ENCODE measurements at regions not wholly inside any gene's neighbourhood (a gene's known extent, or its start where the extent isn't known, plus 50 kb on each side); places are given as distances from the start of the nearest gene placed in this dataset.

GRCh38 chr2:36302911-36303310 is 52.7 kb upstream of the CRIM1 start:
- H3K4me3 ChIP-seq (ENCODE audit: low read length) = no peak overlapping the region
- DNase-seq (ENCODE audit: low read depth) = no peak
- no peak for TF ChIP-seq CTCF (IDR thresholded peaks at IDR 0.05; ENCODE audit: insufficient read depth, low read depth, low read length, missing control alignments)

GRCh38 chr2:36301843-36302242 is 53.7 kb upstream of the CRIM1 start:
- TF ChIP-seq CTCF (IDR thresholded peaks at IDR 0.05; ENCODE audit: insufficient read depth, low read depth, low read length, missing control alignments) = no peak
- H3K4me3 ChIP-seq (ENCODE audit: low read length) = no peak overlapping the region
- DNase-seq (ENCODE audit: low read depth) = no peak

- no peak for DNase-seq (ENCODE audit: low read depth)
- no peak for TF ChIP-seq CTCF (IDR thresholded peaks at IDR 0.05; ENCODE audit: insufficient read depth, low read depth, low read length, missing control alignments)
- H3K4me3 ChIP-seq (ENCODE audit: low read length) = no peak overlapping the region
These were observed 54.9 kb upstream of the CRIM1 start for GRCh38 chr2:36300697-36301096.

- TF ChIP-seq CTCF (IDR thresholded peaks at IDR 0.05; ENCODE audit: insufficient read depth, low read depth, low read length, missing control alignments) = no peak
- H3K4me3 ChIP-seq (ENCODE audit: low read length) = no peak overlapping the region
- DNase-seq (ENCODE audit: low read depth) = no peak
These were observed 58.8 kb upstream of the CRIM1 start for GRCh38 chr2:36296798-36297197.

GRCh38 chr2:36294316-36294721 is 61.3 kb upstream of the CRIM1 start:
- no peak for TF ChIP-seq CTCF (IDR thresholded peaks at IDR 0.05; ENCODE audit: insufficient read depth, low read depth, low read length, missing control alignments)

GRCh38 chr2:36290306-36290856 is 65.2 kb upstream of the CRIM1 start:
- no peak overlapping the region for H3K4me3 ChIP-seq (ENCODE audit: low read length)
- no peak for DNase-seq (ENCODE audit: low read depth)
- TF ChIP-seq CTCF (IDR thresholded peaks at IDR 0.05; ENCODE audit: insufficient read depth, low read depth, low read length, missing control alignments) = no peak

More at GRCh38 chr2:36294316-36294721, 61.3 kb upstream of the CRIM1 start:
- H3K4me3 ChIP-seq (ENCODE audit: low read length) = no peak overlapping the region
- no peak for DNase-seq (ENCODE audit: low read depth)

GRCh38 chr2:36289731-36290130 is 65.8 kb upstream of the CRIM1 start:
- H3K4me3 ChIP-seq (ENCODE audit: low read length) = no peak overlapping the region
- no peak for TF ChIP-seq CTCF (IDR thresholded peaks at IDR 0.05; ENCODE audit: insufficient read depth, low read depth, low read length, missing control alignments)
- DNase-seq (ENCODE audit: low read depth) = no peak
